ENCODE measurements at regions not wholly inside any gene's neighbourhood (a gene's known extent, or its start where the extent isn't known, plus 50 kb on each side); places are given as distances from the start of the nearest gene placed in this dataset.

DNA sequence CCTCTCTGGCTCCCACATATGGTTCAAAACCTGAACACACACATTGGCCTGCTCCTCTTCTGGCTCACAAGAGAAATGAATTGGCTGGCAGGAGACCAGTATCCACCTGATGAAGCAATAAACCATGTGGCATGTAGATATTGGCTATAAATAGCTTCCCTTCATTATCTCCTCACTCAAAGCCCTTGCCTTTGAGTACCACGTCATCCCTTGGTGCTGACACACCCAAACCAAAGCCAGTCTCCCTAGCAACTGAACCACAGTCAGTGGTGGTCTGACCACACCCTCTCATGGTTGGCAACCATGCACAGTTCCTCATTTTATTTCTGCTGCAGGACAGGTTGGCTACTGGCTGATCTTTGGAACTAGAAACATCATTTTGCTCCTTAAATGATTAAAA lies 98.8 kb downstream of the ZNF621 start:
- Histone ChIP-seq H3K4me1 (no peaks in the 10 kb centered on the region), H3K27me3 (no peaks in the 10 kb centered on the region), H3K36me3 (no peaks in the 10 kb centered on the region), H3K9me3 (no peaks in the 10 kb centered on the region), H3K4me3 (no peak overlapping the region), H3K27ac (no peak overlapping the region)
- peak in 1 of 2 donors; percentile 16 for DNase-seq (ENCODE audit: extremely low spot score in 2 of 2)
- no peak for TF ChIP-seq POLR2AphosphoS5 (IDR thresholded peaks at IDR 0.05; ENCODE audit: insufficient read depth in 1 of 2, low read depth in 1 of 2)
- TF ChIP-seq POLR2A (IDR thresholded peaks at IDR 0.05), result no peak
- TF ChIP-seq, protein P1, sequence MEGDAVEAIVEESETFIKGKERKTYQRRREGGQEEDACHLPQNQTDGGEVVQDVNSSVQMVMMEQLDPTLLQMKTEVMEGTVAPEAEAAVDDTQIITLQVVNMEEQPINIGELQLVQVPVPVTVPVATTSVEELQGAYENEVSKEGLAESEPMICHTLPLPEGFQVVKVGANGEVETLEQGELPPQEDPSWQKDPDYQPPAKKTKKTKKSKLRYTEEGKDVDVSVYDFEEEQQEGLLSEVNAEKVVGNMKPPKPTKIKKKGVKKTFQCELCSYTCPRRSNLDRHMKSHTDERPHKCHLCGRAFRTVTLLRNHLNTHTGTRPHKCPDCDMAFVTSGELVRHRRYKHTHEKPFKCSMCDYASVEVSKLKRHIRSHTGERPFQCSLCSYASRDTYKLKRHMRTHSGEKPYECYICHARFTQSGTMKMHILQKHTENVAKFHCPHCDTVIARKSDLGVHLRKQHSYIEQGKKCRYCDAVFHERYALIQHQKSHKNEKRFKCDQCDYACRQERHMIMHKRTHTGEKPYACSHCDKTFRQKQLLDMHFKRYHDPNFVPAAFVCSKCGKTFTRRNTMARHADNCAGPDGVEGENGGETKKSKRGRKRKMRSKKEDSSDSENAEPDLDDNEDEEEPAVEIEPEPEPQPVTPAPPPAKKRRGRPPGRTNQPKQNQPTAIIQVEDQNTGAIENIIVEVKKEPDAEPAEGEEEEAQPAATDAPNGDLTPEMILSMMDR (IDR thresholded peaks at IDR 0.05), result no peak
- intact Hi-C loops (cut with DNase I), result no loop called here

DNA sequence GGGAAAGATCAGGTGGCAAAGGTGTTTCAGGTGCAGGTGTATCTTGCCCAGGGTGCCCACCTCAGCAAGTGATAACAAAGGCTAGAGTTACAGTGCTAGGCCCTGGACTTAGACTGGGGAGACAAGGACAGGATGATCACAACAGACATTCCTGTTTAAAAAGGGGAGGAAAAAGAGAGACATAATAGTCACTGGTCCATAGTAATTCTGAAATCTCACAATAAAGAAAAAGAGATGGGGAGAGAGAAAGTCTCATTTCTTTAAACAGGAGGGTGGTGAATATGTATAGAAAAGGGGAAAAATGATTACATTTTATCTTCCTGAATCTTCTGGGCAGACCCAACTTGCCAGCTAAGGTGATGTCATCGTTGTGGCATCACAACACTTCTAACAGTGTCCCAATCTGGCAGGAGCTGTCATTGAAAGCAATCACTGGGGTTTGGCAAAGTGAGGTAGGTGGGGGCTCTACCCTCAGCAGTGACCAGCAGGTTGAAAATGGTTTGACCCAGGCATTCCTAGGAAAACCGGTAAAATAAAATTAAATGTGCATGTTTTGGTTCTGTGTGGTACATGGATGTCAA lies 99.5 kb downstream of the ZNF621 start:
- no peak for TF ChIP-seq POLR2A (IDR thresholded peaks at IDR 0.05)
- TF ChIP-seq, protein P1 (IDR thresholded peaks at IDR 0.05), result no peak
- TF ChIP-seq POLR2AphosphoS5 (IDR thresholded peaks at IDR 0.05; ENCODE audit: insufficient read depth in 1 of 2, low read depth in 1 of 2), result no peak
- Histone ChIP-seq H3K9me3 (no peaks in the 10 kb centered on the region), H3K36me3 (no peaks in the 10 kb centered on the region), H3K4me3 (no peak overlapping the region), H3K27me3 (no peaks in the 10 kb centered on the region), H3K27ac (no peak overlapping the region), H3K4me1 (no peaks in the 10 kb centered on the region)
- intact Hi-C loops (cut with DNase I), result no loop called here
- peak in 1 of 2 donors; percentile 31 for DNase-seq (ENCODE audit: extremely low spot score in 2 of 2)

DNA sequence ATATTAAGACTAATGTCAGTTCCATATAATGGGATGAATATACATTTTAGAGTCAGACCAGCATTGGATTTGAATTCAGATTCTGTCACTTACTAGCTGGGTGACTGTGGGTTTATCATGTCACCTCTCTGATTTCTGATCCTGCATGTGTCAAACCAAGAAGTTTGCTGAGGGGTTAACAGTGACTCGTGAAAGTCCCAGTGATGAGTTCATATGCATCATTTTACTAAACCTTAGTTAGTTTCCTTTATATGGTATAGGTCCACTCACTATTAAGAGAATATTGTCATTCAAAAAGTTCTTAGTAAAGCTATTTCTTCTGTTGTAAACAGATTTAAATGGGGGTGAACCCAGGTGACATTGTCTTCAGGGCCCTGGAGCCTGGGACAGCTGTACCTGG lies 102.3 kb downstream of the ZNF621 start:
- intact Hi-C loops (cut with DNase I), result no loop called here

DNA sequence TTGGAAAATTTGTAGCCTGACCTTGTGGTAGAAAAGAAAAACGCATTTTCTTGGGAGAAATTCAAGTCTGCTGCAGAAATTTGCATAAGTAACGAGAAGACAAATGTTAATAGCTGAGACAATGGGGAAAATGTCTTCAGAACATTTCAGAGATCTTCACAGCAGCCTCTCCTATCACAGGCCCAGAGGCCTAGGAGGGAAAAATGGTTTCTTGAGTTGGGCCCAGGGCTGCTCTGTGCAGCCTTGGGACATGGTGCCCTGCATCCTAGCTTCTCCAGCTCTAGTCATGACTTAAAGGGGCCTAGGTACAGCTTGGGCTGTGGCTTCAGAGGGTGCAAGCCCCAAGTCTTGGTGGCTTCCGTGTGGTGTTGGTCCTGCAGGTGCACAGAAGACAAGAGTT lies 104.2 kb downstream of the ZNF621 start:
- Histone ChIP-seq H3K4me3 (no peak overlapping the region), H3K36me3 (no peaks in the 10 kb centered on the region), H3K4me1 (no peaks in the 10 kb centered on the region), H3K27me3 (no peaks in the 10 kb centered on the region), H3K9me3 (no peaks in the 10 kb centered on the region), H3K27ac (no peak overlapping the region)
- DNase-seq (ENCODE audit: extremely low spot score in 2 of 2), result peak in 1 of 2 donors; percentile 58
- intact Hi-C loops (cut with DNase I), result no loop called here
- TF ChIP-seq POLR2A (IDR thresholded peaks at IDR 0.05) (no peak), POLR2AphosphoS5 (IDR thresholded peaks at IDR 0.05; ENCODE audit: insufficient read depth in 1 of 2, low read depth in 1 of 2) (no peak)
- TF ChIP-seq, protein P1 (IDR thresholded peaks at IDR 0.05), result no peak

More for the DNA sequence above, 102.3 kb downstream of the ZNF621 start:
- TF ChIP-seq POLR2A (IDR thresholded peaks at IDR 0.05) (no peak), POLR2AphosphoS5 (IDR thresholded peaks at IDR 0.05; ENCODE audit: insufficient read depth in 1 of 2, low read depth in 1 of 2) (no peak)
- TF ChIP-seq, protein P1 (IDR thresholded peaks at IDR 0.05), result no peak
- no peaks in the 10 kb centered on the region for H3K27me3 ChIP-seq
- H3K9me3 ChIP-seq, result no peaks in the 10 kb centered on the region
- no peak for DNase-seq (ENCODE audit: extremely low spot score in 2 of 2)
- no peak overlapping the region for H3K27ac ChIP-seq
- H3K4me3 ChIP-seq, result no peak overlapping the region
- no peaks in the 10 kb centered on the region for H3K4me1 ChIP-seq
- no peaks in the 10 kb centered on the region for H3K36me3 ChIP-seq

DNA sequence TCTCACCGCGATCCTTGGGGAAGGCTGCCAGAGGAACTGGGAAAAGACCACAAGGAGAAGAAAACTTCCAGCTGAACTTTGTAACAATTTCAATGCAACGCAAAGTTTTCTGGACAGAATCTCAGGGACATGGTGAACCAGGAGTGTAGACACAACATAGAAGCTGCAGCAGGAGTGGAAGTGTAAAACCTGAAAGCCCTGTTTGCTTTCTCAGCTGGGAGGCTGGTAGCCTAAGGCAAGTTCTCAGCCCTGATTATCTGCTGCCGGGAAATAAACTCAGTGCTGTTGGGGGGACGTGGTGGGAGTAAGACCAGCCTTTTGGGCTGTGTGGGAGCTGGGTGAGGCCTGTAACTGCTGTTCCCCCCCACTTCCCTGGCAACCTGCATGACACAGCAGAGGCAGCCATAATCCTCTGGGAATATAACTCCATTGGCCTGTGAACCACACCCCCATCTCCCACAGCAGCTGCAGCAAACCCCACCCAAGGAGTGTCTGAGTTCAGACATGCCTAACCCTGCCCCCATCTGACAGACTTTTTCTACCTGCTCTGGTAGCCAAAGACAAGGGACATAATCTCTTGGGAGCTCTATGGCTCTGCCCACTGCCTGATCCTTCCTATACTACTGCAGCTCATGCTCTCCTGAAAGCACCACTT lies 106.7 kb downstream of the ZNF621 start:
- DNase-seq (ENCODE audit: extremely low spot score in 2 of 2), result peak in 1 of 2 donors; percentile 93
- TF ChIP-seq POLR2A (IDR thresholded peaks at IDR 0.05), result no peak
- TF ChIP-seq, protein P1 (IDR thresholded peaks at IDR 0.05), result no peak
- no peak for TF ChIP-seq POLR2AphosphoS5 (IDR thresholded peaks at IDR 0.05; ENCODE audit: insufficient read depth in 1 of 2, low read depth in 1 of 2)
- no peak overlapping the region for H3K4me3 ChIP-seq
- H3K4me1 ChIP-seq, result no peaks in the 10 kb centered on the region
- no peaks in the 10 kb centered on the region for H3K27me3 ChIP-seq
- H3K27ac ChIP-seq, result no peak overlapping the region
- no peaks in the 10 kb centered on the region for H3K36me3 ChIP-seq
- H3K9me3 ChIP-seq, result peaks cover 6% of the 10 kb centered on the region
- intact Hi-C loops (cut with DNase I), result no loop called here
